Mammary epithelial cell (primary cell): ENCODE measurements at regions not wholly inside any gene's neighbourhood (a gene's known extent, or its start where the extent isn't known, plus 50 kb on each side); places are given as distances from the start of the nearest gene placed in this dataset.

Experiments used
- EZH2 ChIP-seq: IDR thresholded peaks from 2 replicates; pipeline ENCODE4 v1.6.1; 2012; ENCODE audit warnings: low read length, inconsistent platforms, borderline replicate concordance
- TF ChIP-seq, protein P1 (sequence below), 2 donors: IDR thresholded peaks in 1 of 2; conservative IDR thresholded peaks in 1 of 2; 2 replicates each; pipeline ENCODE4 v1.5.1; 2011 to 2012; ENCODE audit warnings: inconsistent platforms in 2 of 2, low read length in 2 of 2, mild to moderate bottlenecking in 2 of 2, control low read depth in 1 of 2, low read depth in 1 of 2; ENCODE audit not compliant: insufficient read depth in 1 of 2; ENCODE audit errors: extremely low read depth in 1 of 2

DNA sequence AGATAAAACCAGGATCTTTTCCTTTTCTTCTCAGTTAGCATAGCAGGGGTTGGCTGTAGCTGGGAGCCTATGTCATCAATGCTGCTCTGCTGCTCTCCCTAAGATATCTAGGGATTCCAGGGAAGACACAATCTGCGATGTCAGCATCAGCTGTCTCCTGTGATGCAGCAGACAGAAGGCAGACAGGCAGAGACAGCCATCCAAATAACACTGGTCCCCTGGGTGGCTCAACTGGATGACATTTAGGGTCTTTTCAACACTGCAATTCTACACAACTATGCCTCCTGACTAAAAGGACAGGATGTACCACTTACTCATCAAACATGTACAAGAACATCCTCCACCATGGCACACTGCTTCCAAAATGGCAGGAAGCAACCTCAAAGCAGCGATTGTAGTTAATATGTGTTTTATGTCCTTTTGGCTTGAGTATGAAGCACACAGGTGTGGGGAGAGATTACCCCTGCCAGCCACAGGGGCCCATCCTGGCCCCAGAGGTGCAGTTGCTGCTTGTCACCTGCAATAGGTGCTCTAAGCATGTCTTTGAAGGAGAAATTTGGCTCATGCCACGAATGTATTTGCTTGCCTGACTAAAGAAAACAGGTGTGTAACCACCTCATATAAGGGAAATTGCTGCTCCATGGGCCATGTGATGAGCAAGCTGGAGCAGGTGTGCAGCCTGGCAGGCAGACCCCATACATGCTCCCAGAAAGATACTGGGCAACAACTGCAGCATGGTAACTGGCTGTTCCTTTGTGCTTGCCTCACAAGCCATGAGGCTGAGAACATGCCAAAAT lies 357.8 kb downstream of the VPS13C start:
- TF ChIP-seq, protein P1, sequence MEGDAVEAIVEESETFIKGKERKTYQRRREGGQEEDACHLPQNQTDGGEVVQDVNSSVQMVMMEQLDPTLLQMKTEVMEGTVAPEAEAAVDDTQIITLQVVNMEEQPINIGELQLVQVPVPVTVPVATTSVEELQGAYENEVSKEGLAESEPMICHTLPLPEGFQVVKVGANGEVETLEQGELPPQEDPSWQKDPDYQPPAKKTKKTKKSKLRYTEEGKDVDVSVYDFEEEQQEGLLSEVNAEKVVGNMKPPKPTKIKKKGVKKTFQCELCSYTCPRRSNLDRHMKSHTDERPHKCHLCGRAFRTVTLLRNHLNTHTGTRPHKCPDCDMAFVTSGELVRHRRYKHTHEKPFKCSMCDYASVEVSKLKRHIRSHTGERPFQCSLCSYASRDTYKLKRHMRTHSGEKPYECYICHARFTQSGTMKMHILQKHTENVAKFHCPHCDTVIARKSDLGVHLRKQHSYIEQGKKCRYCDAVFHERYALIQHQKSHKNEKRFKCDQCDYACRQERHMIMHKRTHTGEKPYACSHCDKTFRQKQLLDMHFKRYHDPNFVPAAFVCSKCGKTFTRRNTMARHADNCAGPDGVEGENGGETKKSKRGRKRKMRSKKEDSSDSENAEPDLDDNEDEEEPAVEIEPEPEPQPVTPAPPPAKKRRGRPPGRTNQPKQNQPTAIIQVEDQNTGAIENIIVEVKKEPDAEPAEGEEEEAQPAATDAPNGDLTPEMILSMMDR (conservative IDR thresholded peaks at IDR 0.05 in 1 of 2, IDR thresholded peaks at IDR 0.05 in 1 of 2; ENCODE audit: extremely low read depth in 1 of 2, insufficient read depth in 1 of 2, low read depth in 1 of 2, low read length in 2 of 2): peak; percentile 42 to 65
- no peak for TF ChIP-seq EZH2
